Heart left ventricle (tissue), 16 donors: ENCODE measurements at regions not wholly inside any gene's neighbourhood (a gene's known extent, or its start where the extent isn't known, plus 50 kb on each side); places are given as distances from the start of the nearest gene placed in this dataset.

Experiments used
- ATAC-seq, 4 donors: fragments of 200-7000 bp; cut with Tn5 transposase; one replicate each; pipeline ENCODE4 v1.9.1; 2020 to 2022; ENCODE audit warnings: moderate library complexity in 4 of 4, mild to moderate bottlenecking in 3 of 4, moderate number of reproducible peaks in 1 of 4
- DNase-seq, 5 donors: peaks; one replicate each; pipeline ENCODE4 v3.0.0-alpha.2; 2020
- H3K27ac ChIP-seq, 12 donors: fragments of 200-600 bp; sonication (generic) in 4 of 12; one replicate each; pipeline versions ENCODE4 v1.5.0 to v1.8.0; 2016 to 2022; ENCODE audit warnings: mild to moderate bottlenecking in 2 of 12
- H3K27me3 ChIP-seq, 9 donors: fragments of 200-600 bp; sonication (generic) in 2 of 9; one replicate each; pipeline versions ENCODE4 v1.5.1 to v1.8.0; 2016 to 2022; ENCODE audit warnings: mild to moderate bottlenecking in 3 of 9
- H3K36me3 ChIP-seq, 9 donors: fragments of 200-600 bp; sonication (generic) in 2 of 9; one replicate each; pipeline versions ENCODE4 v1.5.0 to v1.8.0; 2018 to 2022; ENCODE audit warnings: mild to moderate bottlenecking in 2 of 9
- H3K4me1 ChIP-seq, 12 donors: fragments of 200-600 bp; sonication (generic) in 4 of 12; one replicate each; pipeline versions ENCODE4 v1.5.0 to v1.8.0; 2016 to 2022; ENCODE audit warnings: mild to moderate bottlenecking in 3 of 12
- H3K4me3 ChIP-seq, 12 donors: fragments of 200-600 bp; sonication (generic) in 4 of 12; one replicate each; pipeline versions ENCODE4 v1.5.0 to v1.8.0; 2017 to 2022; ENCODE audit warnings: mild to moderate bottlenecking in 9 of 12, moderate library complexity in 4 of 12
- H3K9me3 ChIP-seq, 12 donors: fragments of 200-600 bp; sonication (generic) in 4 of 12; one replicate each; pipeline versions ENCODE4 v1.5.0 to v1.8.0; 2016 to 2022; ENCODE audit warnings: mild to moderate bottlenecking in 1 of 12
- CTCF ChIP-seq, 12 donors: fragments of 200-600 bp; sonication (generic) in 4 of 12; IDR thresholded peaks; one replicate each; pipeline versions ENCODE4 v1.5.0 to v1.8.0; 2018 to 2022; ENCODE audit warnings: antibody characterized with exemption in 12 of 12, mild to moderate bottlenecking in 5 of 12
- POLR2A ChIP-seq, 2 donors: fragments of 450-650 bp; IDR thresholded peaks; one replicate each; pipeline ENCODE4 v1.6.1; 2017; ENCODE audit warnings: antibody characterized with exemption in 2 of 2, mild to moderate bottlenecking in 2 of 2, moderate library complexity in 2 of 2
- WGBS, 4 donors: extraction: QIAGEN DNeasy Blood & Tissue Kit in 2 of 4; methylation state at CpG; one replicate each; pipeline versions ENCODE4 v1.1.5 to v1.1.7; 2013 to 2018; 5-methylcytosine and 5-hydroxymethylcytosine counted together
- intact Hi-C, 10 donors: fragments of 100-400 bp; cut with DNase I; formaldehyde crosslinking; loops; one replicate each; pipeline versions ENCODE4 v1.11.1 to v1.14.2; 2022
- donor health status: ischemic (EF 13 %, LVEDD 7.1; RV severe dilation, severe dysfunction).
- donor health status: healthy with polysubstance abuse.
- donor health status: DM: no; HTN: yes; CAD: no.
- donor health status: DM: no; HTN: no; CAD: no.
- donor health status: ischemic (EF 25% LVEDD 6.9; RV normal size, moderate dysfunction).
- donor health status: ischemic (EF 25% LVEDD 5.7; RV mildly dilated, moderate dysfunction).
- donor health status: healthy.
- donor health status: DM: yes; HTN: yes; CAD: no.
- donor health status: ischemic (EF 35%, LVEDD 5.7; RV mildly dilated, moderate dysfunction).
- donor health status: nonischemic (EF 11% LVEDD 7.7; RV severe dilation, severe dysfunction).
- donor health status: DM: yes; HTN: yes; CAD: no.
- donor health status: PGD.
- donor health status: ischemic (EF 29% LVEDD 5.4; RV normal size, mild dysfunction).
- donor health status: nonischemic (EF 23%, LVEDD 6.1; RV moderate dilation, normal function).

GRCh38 chr3:31275038-31275572 lies 257.6 kb upstream of the STT3B start:
- no peak for ATAC-seq
- peak overlapping the region in 1 of 12 donors; percentile 36 for H3K27ac ChIP-seq
- peaks cover 0 to 23% (median 0%) of the 10 kb centered on the region in 12 donors for H3K4me1 ChIP-seq
- H3K36me3 ChIP-seq: no peaks in the 10 kb centered on the region
- no peak overlapping the region for H3K4me3 ChIP-seq
- WGBS, 4 donors: 38 to 74% (median 56%) methylated on average over 3 of the region's 3 CpGs
- no peak for DNase-seq
- TF ChIP-seq CTCF (IDR thresholded peaks at IDR 0.05) (no peak), POLR2A (IDR thresholded peaks at IDR 0.05) (no peak)
- no peaks in the 10 kb centered on the region for H3K9me3 ChIP-seq
- intact Hi-C loops: no loop called here
- no peaks in the 10 kb centered on the region for H3K27me3 ChIP-seq

DNA sequence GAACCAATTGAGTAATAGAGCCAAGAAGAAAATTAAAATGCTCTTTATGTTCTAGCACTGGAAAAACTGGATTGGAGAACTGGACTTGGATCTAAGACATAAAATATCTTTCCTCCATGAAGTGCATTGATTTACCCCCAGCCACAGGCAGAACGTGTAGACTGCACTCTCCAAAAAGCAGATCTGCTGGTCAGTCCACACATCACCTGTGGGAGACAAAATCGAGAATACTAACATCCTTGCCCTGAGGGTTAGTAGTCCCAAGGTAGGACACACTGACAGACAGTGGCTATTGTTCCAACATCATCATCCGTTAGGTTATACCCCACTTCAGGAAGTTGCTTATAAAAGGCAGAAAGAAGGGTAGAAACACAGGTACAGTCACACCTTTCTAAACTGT lies 257.1 kb upstream of the STT3B start:
- Histone ChIP-seq H3K27ac (peak overlapping the region in 1 of 12 donors; percentile 36), H3K9me3 (no peaks in the 10 kb centered on the region), H3K36me3 (no peaks in the 10 kb centered on the region), H3K4me3 (no peak overlapping the region), H3K4me1 (peaks cover 0 to 23% (median 0%) of the 10 kb centered on the region in 12 donors), H3K27me3 (no peaks in the 10 kb centered on the region)
- intact Hi-C loops: no loop called here
- no peak for DNase-seq
- TF ChIP-seq CTCF (IDR thresholded peaks at IDR 0.05) (no peak), POLR2A (IDR thresholded peaks at IDR 0.05) (no peak)
- WGBS, 4 donors: 77 to 79% (median 79%) methylated on average over 3 of the region's 3 CpGs
- no peak for ATAC-seq

GRCh38 chr3:31277582-31277981 lies 255.1 kb upstream of the STT3B start:
- no peak overlapping the region for H3K4me3 ChIP-seq
- H3K36me3 ChIP-seq: no peaks in the 10 kb centered on the region
- DNase-seq (peak in 1 of 5 donors; percentile 11), ATAC-seq (no peak)
- intact Hi-C loops: no loop called here
- H3K9me3 ChIP-seq: no peaks in the 10 kb centered on the region
- H3K4me1 ChIP-seq: peaks cover 0 to 23% (median 0%) of the 10 kb centered on the region in 12 donors
- no peaks in the 10 kb centered on the region for H3K27me3 ChIP-seq
- TF ChIP-seq CTCF (IDR thresholded peaks at IDR 0.05) (no peak), POLR2A (IDR thresholded peaks at IDR 0.05) (no peak)
- 18 to 42% (median 32%) methylated on average over 2 of the region's 2 CpGs for WGBS, 4 donors
- H3K27ac ChIP-seq: no peak overlapping the region

DNA sequence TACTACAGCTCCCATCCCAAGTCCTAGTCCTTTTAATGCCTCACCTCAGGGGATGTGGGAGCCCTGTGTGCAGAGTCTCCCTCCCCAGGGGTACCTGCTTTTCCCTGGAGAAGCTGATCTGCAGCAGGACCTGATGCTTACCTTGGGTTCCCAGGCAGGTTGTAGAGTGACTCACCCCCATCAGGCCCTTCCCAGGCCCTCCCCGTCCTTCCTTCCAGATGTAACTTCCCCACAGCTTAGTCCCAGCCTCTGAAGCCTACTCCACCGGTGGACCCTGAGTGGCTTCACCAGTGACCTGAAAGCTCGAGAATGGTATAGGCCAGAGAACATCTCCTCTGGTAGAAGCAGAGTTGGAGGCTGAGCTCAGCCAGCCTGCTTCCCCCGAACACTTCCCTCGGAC lies 254.2 kb upstream of the STT3B start:
- DNase-seq (no peak), ATAC-seq (no peak)
- Histone ChIP-seq H3K27me3 (no peaks in the 10 kb centered on the region), H3K4me3 (no peak overlapping the region), H3K27ac (no peak overlapping the region), H3K9me3 (no peaks in the 10 kb centered on the region), H3K4me1 (peaks cover 0 to 23% (median 0%) of the 10 kb centered on the region in 12 donors), H3K36me3 (no peaks in the 10 kb centered on the region)
- TF ChIP-seq CTCF (IDR thresholded peaks at IDR 0.05): no peak
- no peak for TF ChIP-seq POLR2A (IDR thresholded peaks at IDR 0.05)
- intact Hi-C loops: no loop called here
- 94 to 99% (median 96%) methylated on average over 5 of the region's 5 CpGs for WGBS, 4 donors
